Fibroblast of skin of left quadriceps (primary cell): ENCODE measurements at regions not wholly inside any gene's neighbourhood (a gene's known extent, or its start where the extent isn't known, plus 50 kb on each side); places are given as distances from the start of the nearest gene placed in this dataset.
A peak's percentile ranks its signal among the peaks of the same experiment; 100 is the strongest.
"Not testable (repeated sequence)": the region's sequence is repeated elsewhere in the genome, so short reads cannot be mapped to it uniquely, and the experiment has no call there.

ENCODE experiments used
- DNase-seq, 2 experiments: peaks; one replicate each; pipeline ENCODE4 v3.0.0-alpha.2; 2013; ENCODE audit warnings: low read depth in 2 of 2

DNA sequence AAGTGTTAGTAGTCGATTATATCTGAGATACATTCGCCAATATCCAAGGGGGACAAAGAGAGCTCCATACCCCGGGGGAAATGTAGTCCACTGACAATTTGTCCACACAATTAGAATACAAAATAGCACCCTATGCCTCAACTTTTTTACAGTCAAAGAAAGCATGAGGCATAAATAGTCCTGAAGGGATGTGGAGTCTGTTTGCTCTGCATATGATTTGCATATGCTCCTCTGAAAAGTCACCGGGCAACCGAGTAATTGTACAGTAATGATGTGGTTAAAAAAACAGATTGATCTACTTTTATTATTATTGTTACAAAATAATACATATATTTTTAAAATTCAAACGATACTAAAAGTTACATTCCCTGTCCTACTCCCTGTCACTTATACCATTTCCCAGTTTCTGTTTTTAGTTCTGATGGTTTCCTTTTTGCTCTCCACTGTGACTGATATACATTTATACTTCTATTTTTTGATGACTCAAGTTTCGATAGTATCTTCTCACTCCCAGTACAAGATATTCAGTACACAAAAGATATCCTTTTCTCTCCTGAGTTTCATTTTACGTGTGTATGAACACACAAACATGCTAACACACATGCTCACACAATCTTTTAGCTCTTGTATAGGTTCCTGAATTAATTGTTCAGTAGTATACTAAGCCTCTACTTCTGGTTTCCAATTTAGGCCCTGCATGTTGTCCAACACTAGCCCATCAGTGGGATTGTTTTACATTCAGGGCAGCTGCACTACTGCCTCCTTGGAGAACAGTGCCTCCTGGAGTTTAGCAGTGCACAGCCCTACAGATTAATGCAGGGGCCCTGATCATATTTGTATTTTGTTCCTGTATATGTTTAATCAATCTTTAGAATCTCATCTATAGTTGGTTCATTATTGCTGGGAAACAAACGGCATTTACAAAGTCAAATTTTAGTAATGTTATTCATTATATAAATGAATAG lies 130.9 kb downstream of the TES start:
- no peak for DNase-seq

GRCh38 chr7:116342125-116342524 lies 131.8 kb downstream of the TES start:
- no peak for DNase-seq

DNA sequence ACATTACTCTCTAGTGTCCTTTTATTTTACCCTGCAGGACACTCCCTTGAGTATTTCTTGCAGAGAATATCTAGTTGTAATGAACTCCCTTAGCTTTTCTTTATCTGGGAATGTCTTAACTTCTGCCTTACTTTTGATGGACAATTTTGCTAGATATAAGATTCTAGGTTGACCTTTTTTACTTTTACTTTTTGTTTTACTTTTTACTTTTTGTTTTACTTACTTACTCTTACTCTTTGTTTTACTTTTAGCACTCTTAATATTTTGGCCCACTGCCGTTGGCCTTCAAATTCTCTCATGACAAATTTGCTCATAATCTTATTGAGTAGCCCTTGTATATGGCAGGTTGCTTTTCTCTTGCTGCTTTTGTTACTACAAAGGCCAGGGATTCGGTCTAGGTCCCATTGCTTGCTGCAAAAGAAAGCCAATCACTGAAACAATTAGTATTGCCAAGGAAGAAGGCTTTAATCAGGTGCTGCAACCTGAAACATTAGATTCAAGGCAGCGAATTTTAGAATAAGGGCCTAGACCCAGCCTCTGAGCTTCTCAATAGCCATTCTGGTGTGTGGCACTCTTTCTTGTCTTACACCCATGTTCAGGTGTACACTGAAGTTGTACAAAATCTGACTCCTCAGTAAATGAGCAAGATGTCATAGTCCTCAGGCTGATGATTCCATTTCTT lies 137.0 kb downstream of the TES start:
- no peak for DNase-seq

DNA sequence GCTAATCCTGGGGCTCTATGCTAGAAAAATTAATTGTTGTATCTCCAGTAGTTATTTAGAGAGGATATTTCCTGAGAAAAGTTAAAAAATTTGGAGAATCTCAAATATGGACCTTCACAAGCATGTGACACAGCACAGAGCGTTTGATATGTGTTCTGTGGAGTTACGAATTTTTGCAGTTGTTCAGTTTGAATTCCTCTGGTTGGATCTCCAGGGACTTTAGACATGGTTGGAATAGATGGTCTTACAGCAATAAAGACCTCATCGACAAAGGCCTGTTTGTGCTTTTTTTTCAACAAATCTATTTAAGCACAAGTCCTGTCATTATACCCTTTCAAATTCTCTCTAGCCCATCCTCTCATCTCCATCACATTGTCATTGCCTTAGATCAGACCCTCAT lies 138.0 kb downstream of the TES start:
- no peak for DNase-seq

DNA sequence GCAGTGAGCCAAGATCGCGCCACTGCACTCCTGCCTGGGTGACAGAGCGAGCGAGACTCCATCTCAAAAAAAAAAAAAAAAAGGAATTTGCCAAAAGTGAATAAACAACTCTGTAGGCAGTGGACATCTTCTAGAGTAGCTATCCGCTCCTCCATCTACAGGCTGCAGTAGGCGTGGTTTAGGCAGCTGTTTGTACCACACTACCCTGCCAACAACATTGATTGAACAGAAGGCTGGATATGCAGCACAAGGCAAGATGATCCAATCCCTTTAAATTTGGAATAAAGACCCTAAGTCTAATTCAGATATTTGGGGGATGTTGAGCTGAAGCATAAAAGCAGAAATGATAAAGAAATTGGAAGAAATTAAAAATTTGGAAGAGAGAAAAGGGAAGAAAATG lies 141.6 kb downstream of the TES start:
- no peak for DNase-seq

GRCh38 chr7:116353647-116354046 lies 143.3 kb downstream of the TES start:
- DNase-seq: no peak

DNA sequence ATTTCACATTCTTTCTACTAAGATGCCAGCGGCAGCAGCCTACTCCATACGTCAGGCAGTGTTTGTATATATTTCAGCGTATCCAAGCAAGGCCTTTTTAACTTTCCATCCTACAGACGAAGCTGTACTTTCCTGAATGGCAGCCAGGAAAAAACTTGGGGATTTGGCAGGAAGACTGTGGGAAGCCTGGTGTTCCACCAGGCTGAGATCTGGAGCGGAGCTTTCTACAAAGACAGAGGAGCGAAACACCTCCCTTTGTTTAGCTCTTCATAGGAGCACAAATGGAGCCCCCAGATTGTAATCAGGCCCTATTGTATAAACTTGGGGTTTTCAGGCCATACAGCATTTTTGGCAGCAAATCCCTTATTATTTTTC lies 143.8 kb downstream of the TES start:
- peak; percentile 55 to 56 for DNase-seq

- peak; percentile 84 to 86 for DNase-seq
Observed at GRCh38 chr7:116354546-116355423, 144.4 kb downstream of the TES start.

GRCh38 chr7:116355424-116355765 lies 144.1 kb upstream of the CAV2 start:
- no peak for DNase-seq

DNA sequence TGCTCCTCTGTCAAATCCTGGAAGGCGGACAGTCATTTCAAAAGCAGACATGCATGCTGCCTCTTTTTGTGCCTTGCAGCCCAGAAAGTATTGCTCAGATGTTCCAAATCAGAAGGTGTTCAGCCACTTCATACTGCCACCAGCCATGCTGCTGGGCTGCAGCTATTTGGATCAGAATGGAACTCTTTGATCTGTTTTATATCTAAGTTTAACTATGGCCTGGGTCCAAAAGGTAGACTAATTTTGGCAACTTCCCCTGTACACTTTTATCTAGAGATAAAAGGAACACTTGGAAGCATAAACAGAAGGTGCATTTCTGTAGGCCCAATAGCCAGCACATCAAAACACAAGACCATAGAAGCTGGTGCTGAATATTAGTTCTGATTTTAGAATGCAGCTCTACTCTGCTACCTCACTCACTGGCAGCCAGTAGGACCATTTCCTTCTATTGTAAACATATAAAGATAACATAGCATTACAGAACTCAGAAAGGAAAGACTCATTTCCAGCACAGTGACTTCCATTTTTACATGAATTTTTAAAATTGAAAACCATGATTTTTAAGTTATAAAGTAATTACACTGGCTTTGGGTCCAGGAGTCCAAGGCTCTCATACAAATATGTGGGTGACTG lies 143.1 kb upstream of the CAV2 start:
- no peak for DNase-seq

DNA sequence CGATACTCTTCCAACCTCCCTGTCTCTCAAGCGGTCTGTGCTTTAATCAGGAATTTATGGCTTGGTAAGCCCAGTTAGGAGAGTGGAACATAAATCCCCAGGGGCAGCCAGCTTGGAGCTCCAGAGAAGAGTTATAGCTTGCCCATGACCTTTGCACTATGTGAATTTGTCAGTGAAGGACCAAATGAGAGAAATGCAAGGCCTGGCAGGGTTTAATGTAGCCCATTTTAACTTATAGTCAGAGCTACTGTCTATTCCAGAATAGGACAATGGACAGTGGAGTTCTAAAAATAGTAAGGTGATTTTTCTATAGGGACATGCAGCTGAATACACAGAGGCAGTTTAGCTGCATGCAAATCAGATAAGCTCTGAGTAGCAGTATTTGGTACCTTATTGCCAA lies 142.6 kb upstream of the CAV2 start:
- DNase-seq: no peak

- no peak for DNase-seq
Observed at GRCh38 chr7:116357781-116358670, 141.5 kb upstream of the CAV2 start.

- no peak for DNase-seq
Observed at GRCh38 chr7:116361767-116362166, 137.8 kb upstream of the CAV2 start.

GRCh38 chr7:116363637-116364432 lies 135.7 kb upstream of the CAV2 start:
- no peak for DNase-seq

DNA sequence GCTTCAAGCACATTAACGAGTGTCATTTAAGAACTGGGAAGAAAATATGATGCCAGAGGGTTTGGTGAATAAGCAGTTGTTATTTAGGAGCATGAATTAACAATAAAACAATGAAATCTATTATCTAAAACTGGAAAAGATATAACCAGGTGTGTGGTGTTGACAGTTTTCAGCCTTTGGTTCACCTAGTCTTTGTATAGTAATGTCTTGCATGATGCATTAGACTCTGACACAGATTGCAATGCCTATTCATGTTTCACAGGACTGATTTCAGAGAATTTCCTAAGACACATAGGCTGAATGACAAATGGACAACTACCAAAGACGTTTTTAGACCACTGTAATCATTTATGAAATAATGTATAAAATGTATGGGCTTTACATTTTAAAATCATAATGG lies 135.1 kb upstream of the CAV2 start:
- DNase-seq: no peak

GRCh38 chr7:116365797-116366196 lies 133.7 kb upstream of the CAV2 start:
- no peak for DNase-seq

GRCh38 chr7:116367171-116367813 lies 132.2 kb upstream of the CAV2 start:
- no peak for DNase-seq

DNA sequence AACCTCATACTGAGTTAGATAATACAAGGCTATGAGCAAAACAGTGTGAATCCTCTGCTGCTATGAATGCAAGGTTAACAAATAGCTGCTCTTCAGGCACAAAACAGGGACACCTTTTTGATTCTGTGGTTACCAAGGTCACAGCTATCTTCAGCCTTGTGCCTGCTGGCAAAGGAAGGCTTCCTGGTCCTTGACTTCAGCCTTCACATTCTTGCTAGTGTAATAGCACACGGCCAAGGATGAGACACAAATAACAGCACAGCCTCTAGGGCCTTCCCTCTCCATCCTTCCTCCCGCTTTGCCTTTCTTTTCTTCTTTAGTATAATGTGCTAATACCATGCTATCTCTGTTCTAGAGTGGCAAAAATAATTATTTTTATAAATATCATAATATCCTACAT lies 130.6 kb upstream of the CAV2 start:
- DNase-seq: no peak

DNA sequence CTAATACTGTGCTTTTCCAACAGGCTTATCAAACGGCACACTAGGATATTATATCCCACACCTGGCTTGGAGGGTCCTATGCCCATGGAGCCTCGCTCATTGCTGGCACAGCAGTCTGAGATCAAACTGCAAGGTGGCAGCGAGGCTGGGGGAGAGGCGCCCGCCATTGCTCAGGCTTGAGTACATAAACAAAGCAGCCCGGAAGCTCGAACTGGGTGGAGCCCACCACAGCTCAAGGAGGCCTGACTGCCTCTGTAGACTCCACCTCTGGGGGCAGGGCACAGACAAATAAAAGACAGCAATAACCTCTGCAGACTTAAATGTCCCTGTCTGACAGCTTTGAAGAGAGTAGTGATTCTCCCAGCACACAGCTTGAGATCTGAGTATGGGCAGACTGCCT lies 128.0 kb upstream of the CAV2 start:
- not testable (repeated sequence) for DNase-seq
